OCI-LY3 (cell line): ENCODE measurements at regions not wholly inside any gene's neighbourhood (a gene's known extent, or its start where the extent isn't known, plus 50 kb on each side); places are given as distances from the start of the nearest gene placed in this dataset.

Experiments used
- H2AFZ ChIP-seq: fragments of 200-600, 300-600 bp; shearing (Covaris generic); 2 replicates; pipeline ENCODE4 v1.6.0; 2014; ENCODE audit warnings: antibody characterized with exemption, low read depth, low read length
- H3K27ac ChIP-seq: fragments of 200-600, 300-600 bp; sonication (generic); 2 replicates; pipeline ENCODE4 v1.5.1; 2014; ENCODE audit warnings: mild to moderate bottlenecking, low read length, moderate library complexity, mixed read lengths
- H3K27me3 ChIP-seq: fragments of 200-600, 300-600 bp; sonication (generic); 2 replicates; pipeline ENCODE4 v1.6.1; 2014; ENCODE audit warnings: low read depth, low read length, mixed read lengths
- H3K36me3 ChIP-seq: fragments of 200-600, 300-600 bp; sonication (generic); replicated peaks from 2 replicates; pipeline ENCODE3; 2014; ENCODE audit warnings: low read depth, low read length, mixed read lengths
- H3K4me1 ChIP-seq: fragments of 300-600, 200-600 bp; sonication (generic); 2 replicates; pipeline ENCODE4 v1.6.1; 2014; ENCODE audit warnings: low read length, mixed read lengths
- H3K4me2 ChIP-seq: fragments of 200-600, 300-600 bp; sonication (generic); 2 replicates; pipeline ENCODE4 v1.6.1; 2014; ENCODE audit warnings: low read length, mixed read lengths
- H3K4me3 ChIP-seq: fragments of 300-600, 200-600 bp; sonication (generic); 2 replicates; pipeline ENCODE4 v1.5.1; 2014; ENCODE audit warnings: antibody characterized with exemption, mild to moderate bottlenecking, low read length, moderate library complexity
- H3K79me2 ChIP-seq: fragments of 300-600, 200-600 bp; shearing (Covaris generic); 2 replicates; pipeline ENCODE4 v1.6.1; 2014; ENCODE audit warnings: mild to moderate bottlenecking, low read length, mixed read lengths
- H3K9ac ChIP-seq: fragments of 300-600, 200-600 bp; shearing (Covaris generic); 2 replicates; pipeline ENCODE4 v1.6.0; 2014; ENCODE audit warnings: mild to moderate bottlenecking, low read length, moderate library complexity
- H3K9me3 ChIP-seq: fragments of 200-600, 300-600 bp; shearing (Covaris generic); 2 replicates; pipeline ENCODE4 v1.6.1; 2014; ENCODE audit warnings: low read length, mixed read lengths; ENCODE audit not compliant: insufficient read depth
- H4K20me1 ChIP-seq: fragments of 200-600, 300-600 bp; sonication (generic); 2 replicates; pipeline ENCODE4 v1.6.1; 2016; ENCODE audit warnings: low read length, mixed read lengths; ENCODE audit not compliant: insufficient read depth
- CTCF ChIP-seq: fragments of 200-600, 300-600 bp; sonication (generic); IDR thresholded peaks from 2 replicates; pipeline ENCODE4 v1.5.1; 2014; ENCODE audit warnings: antibody characterized with exemption, low read length, low read depth
- EZH2phosphoT487 ChIP-seq: fragments of 200-600 bp; shearing (Covaris generic); IDR thresholded peaks from 2 replicates; pipeline ENCODE4 v1.6.1; 2018; ENCODE audit warnings: antibody characterized with exemption, mixed run types, low read depth

GRCh38 chr6:3560211-3560610 is 103.4 kb upstream of the SLC22A23 start:
- no peaks in the 10 kb centered on the region for H3K36me3 ChIP-seq
- no peak for TF ChIP-seq CTCF
- no peak for TF ChIP-seq EZH2phosphoT487
- H3K27me3 ChIP-seq: peaks cover 11% of the 10 kb centered on the region
- H4K20me1 ChIP-seq: no peaks in the 10 kb centered on the region
- no peak overlapping the region for H3K27ac ChIP-seq
- H3K4me1 ChIP-seq: no peaks in the 10 kb centered on the region
- no peak overlapping the region for H3K4me3 ChIP-seq
- H2AFZ ChIP-seq: no peak overlapping the region
- no peak overlapping the region for H3K9ac ChIP-seq
- no peak overlapping the region for H3K4me2 ChIP-seq
- no peaks in the 10 kb centered on the region for H3K9me3 ChIP-seq
- no peaks in the 10 kb centered on the region for H3K79me2 ChIP-seq

- H3K9me3 ChIP-seq: no peaks in the 10 kb centered on the region
- H2AFZ ChIP-seq: no peak overlapping the region
- no peak for TF ChIP-seq EZH2phosphoT487
- no peak for TF ChIP-seq CTCF
- H3K27ac ChIP-seq: no peak overlapping the region
- no peak overlapping the region for H3K9ac ChIP-seq
- no peak overlapping the region for H3K4me2 ChIP-seq
- H4K20me1 ChIP-seq: no peaks in the 10 kb centered on the region
- no peak overlapping the region for H3K4me3 ChIP-seq
- peaks cover 13% of the 10 kb centered on the region for H3K27me3 ChIP-seq
- no peaks in the 10 kb centered on the region for H3K4me1 ChIP-seq
- no peaks in the 10 kb centered on the region for H3K79me2 ChIP-seq
- H3K36me3 ChIP-seq: no peaks in the 10 kb centered on the region
These were observed 102.7 kb upstream of the SLC22A23 start for GRCh38 chr6:3559561-3559960.

- Histone ChIP-seq H3K4me3 (no peak overlapping the region), H3K9ac (no peak overlapping the region), H3K4me2 (no peak overlapping the region), H3K27me3 (peaks cover 22% of the 10 kb centered on the region), H2AFZ (no peak overlapping the region), H3K36me3 (no peaks in the 10 kb centered on the region), H3K4me1 (peaks cover 1% of the 10 kb centered on the region), H3K79me2 (no peaks in the 10 kb centered on the region), H3K9me3 (no peaks in the 10 kb centered on the region), H3K27ac (no peak overlapping the region), H4K20me1 (no peaks in the 10 kb centered on the region)
- TF ChIP-seq EZH2phosphoT487: no peak
- TF ChIP-seq CTCF: no peak
These were observed 100.5 kb upstream of the SLC22A23 start for GRCh38 chr6:3557336-3557735.

GRCh38 chr6:3553254-3553653 is 96.4 kb upstream of the SLC22A23 start:
- Histone ChIP-seq H3K4me3 (no peak overlapping the region), H3K79me2 (no peaks in the 10 kb centered on the region), H3K27me3 (peaks cover 18% of the 10 kb centered on the region), H3K4me2 (no peak overlapping the region), H2AFZ (no peak overlapping the region), H3K27ac (no peak overlapping the region), H3K9me3 (no peaks in the 10 kb centered on the region), H3K36me3 (no peaks in the 10 kb centered on the region), H3K9ac (no peak overlapping the region), H4K20me1 (no peaks in the 10 kb centered on the region), H3K4me1 (peaks cover 7% of the 10 kb centered on the region)
- TF ChIP-seq CTCF (no peak), EZH2phosphoT487 (no peak)
